GM12878 (cell line): ENCODE measurements at regions not wholly inside any gene's neighbourhood (a gene's known extent, or its start where the extent isn't known, plus 50 kb on each side); places are given as distances from the start of the nearest gene placed in this dataset.

Experiments
- CREB1 ChIP-seq: IDR thresholded peaks from 2 replicates; pipeline ENCODE4 v1.6.1; 2012; ENCODE audit warnings: low read depth, mild to moderate bottlenecking, inconsistent platforms
- CTCF ChIP-seq, 3 experiments: IDR thresholded peaks in 2 of 3; conservative IDR thresholded peaks in 1 of 3; 2 replicates each; pipeline ENCODE4 v1.5.1; 2011; ENCODE audit warnings: low read depth in 3 of 3, low read length in 3 of 3, mild to moderate bottlenecking in 3 of 3, control low read depth in 2 of 3, moderate library complexity in 2 of 3, inconsistent platforms in 1 of 3, mixed read lengths in 1 of 3; ENCODE audit not compliant: control insufficient read depth in 2 of 3, insufficient read depth in 1 of 3; ENCODE audit errors: extremely low read depth in 1 of 3
- EGR1 ChIP-seq, 2 experiments: IDR thresholded peaks; 1 replicate in 1 of 2; 2 replicates in 1 of 2; pipeline ENCODE4 v1.6.1; 2011 to 2012; ENCODE audit warnings: low read depth in 2 of 2, low read length in 2 of 2, borderline replicate concordance in 1 of 2, mild to moderate bottlenecking in 1 of 2, moderate library complexity in 1 of 2
- EZH2 ChIP-seq: IDR thresholded peaks from 2 replicates; pipeline ENCODE4 v1.6.1; 2012; ENCODE audit warnings: low read depth, mild to moderate bottlenecking, control low read depth, inconsistent platforms, low read length, borderline replicate concordance; ENCODE audit not compliant: control insufficient read depth
- FOXK2 ChIP-seq: fragments of 450-650 bp; IDR thresholded peaks from 2 replicates; pipeline ENCODE4 v1.6.1; 2017; ENCODE audit warnings: mild to moderate bottlenecking, moderate library complexity
- KDM1A ChIP-seq: fragments of 200-600 bp; sonication (generic); IDR thresholded peaks from 2 replicates; pipeline ENCODE4 v1.6.1; 2016; ENCODE audit warnings: borderline replicate concordance
- POLR2A ChIP-seq: IDR thresholded peaks from 2 replicates; pipeline ENCODE4 v1.6.1; 2011; ENCODE audit warnings: low read depth, mild to moderate bottlenecking, low read length
- POLR2AphosphoS2 ChIP-seq: IDR thresholded peaks from 2 replicates; pipeline ENCODE4 v1.6.1; 2011; ENCODE audit warnings: low read depth, mild to moderate bottlenecking, low read length, improper control_type of control experiment, moderate library complexity
- POLR2AphosphoS5 ChIP-seq: IDR thresholded peaks from 2 replicates; pipeline ENCODE4 v1.6.1; 2011; ENCODE audit warnings: mild to moderate bottlenecking, low read length, inconsistent platforms
- PRDM15 ChIP-seq: fragments of 450-650 bp; formaldehyde crosslinking; IDR thresholded peaks from 2 replicates; pipeline ENCODE4 v1.4.0; 2020; ENCODE audit warnings: mild to moderate bottlenecking, moderate library complexity
- RCOR1 ChIP-seq: conservative IDR thresholded peaks from 2 replicates; pipeline ENCODE4 v1.6.1; 2012; ENCODE audit warnings: low read depth, low read length, improper control_type of control experiment
- SREBF2 ChIP-seq: IDR thresholded peaks from 2 replicates; pipeline ENCODE4 v1.6.1; 2012; ENCODE audit warnings: mild to moderate bottlenecking, low read length
- TF ChIP-seq, protein P1 (sequence below): IDR thresholded peaks from 2 replicates; pipeline ENCODE4 v1.6.1; 2011; ENCODE audit warnings: low read depth, low read length, improper control_type of control experiment, borderline replicate concordance
- TF ChIP-seq, protein P2 (sequence below): IDR thresholded peaks from 2 replicates; pipeline ENCODE4 v1.6.1; 2012; ENCODE audit warnings: low read length, inconsistent platforms

DNA sequence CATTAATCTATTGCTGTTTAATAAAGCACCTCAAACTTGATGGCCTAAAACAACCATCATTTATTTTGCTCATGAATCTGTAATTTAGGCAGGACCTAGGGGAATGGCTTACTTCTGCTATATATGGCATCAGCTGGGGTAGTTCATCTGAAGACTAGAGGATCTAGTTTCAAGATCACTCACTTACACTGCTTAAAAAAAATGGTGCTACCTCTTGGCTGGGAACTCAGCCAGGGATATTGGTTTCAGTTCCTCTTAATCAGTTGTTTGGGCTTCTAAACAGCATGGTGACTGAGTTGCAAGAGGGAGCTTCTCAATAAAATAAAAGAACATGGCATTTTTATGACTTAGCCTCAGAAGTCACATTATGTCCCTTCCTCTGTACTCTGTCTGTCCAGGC lies 142.0 kb downstream of the FAM114A2 start:
- TF ChIP-seq RCOR1 = no peak
- TF ChIP-seq CTCF (IDR thresholded peaks at IDR 0.05 in 2 of 3, conservative IDR thresholded peaks at IDR 0.05 in 1 of 3; ENCODE audit: control insufficient read depth in 2 of 3, extremely low read depth in 1 of 3, insufficient read depth in 1 of 3, low read depth in 3 of 3, low read length in 3 of 3) = no peak
- no peak for TF ChIP-seq FOXK2
- TF ChIP-seq PRDM15 (CRISPR knock-in tag) = no peak
- TF ChIP-seq POLR2A = no peak
- TF ChIP-seq POLR2AphosphoS5 = no peak
- no peak for TF ChIP-seq SREBF2
- TF ChIP-seq, protein P1, sequence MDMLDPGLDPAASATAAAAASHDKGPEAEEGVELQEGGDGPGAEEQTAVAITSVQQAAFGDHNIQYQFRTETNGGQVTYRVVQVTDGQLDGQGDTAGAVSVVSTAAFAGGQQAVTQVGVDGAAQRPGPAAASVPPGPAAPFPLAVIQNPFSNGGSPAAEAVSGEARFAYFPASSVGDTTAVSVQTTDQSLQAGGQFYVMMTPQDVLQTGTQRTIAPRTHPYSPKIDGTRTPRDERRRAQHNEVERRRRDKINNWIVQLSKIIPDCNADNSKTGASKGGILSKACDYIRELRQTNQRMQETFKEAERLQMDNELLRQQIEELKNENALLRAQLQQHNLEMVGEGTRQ = no peak
- TF ChIP-seq POLR2AphosphoS2 = no peak
- TF ChIP-seq EZH2 = no peak
- TF ChIP-seq KDM1A = no peak
- TF ChIP-seq EGR1 (IDR thresholded peaks at IDR 0.05; ENCODE audit: borderline replicate concordance in 1 of 2, low read depth in 2 of 2, low read length in 2 of 2) = no peak
- no peak for TF ChIP-seq CREB1
- TF ChIP-seq, protein P2, sequence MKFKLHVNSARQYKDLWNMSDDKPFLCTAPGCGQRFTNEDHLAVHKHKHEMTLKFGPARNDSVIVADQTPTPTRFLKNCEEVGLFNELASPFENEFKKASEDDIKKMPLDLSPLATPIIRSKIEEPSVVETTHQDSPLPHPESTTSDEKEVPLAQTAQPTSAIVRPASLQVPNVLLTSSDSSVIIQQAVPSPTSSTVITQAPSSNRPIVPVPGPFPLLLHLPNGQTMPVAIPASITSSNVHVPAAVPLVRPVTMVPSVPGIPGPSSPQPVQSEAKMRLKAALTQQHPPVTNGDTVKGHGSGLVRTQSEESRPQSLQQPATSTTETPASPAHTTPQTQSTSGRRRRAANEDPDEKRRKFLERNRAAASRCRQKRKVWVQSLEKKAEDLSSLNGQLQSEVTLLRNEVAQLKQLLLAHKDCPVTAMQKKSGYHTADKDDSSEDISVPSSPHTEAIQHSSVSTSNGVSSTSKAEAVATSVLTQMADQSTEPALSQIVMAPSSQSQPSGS = peak; percentile 90
